ENCODE measurements at regions not wholly inside any gene's neighbourhood (a gene's known extent, or its start where the extent isn't known, plus 50 kb on each side); places are given as distances from the start of the nearest gene placed in this dataset.

- CTCF ChIA-PET, result no interaction called here
- Histone ChIP-seq H2BK15ac (ENCODE audit: low read depth, low read length) (no peak overlapping the region), H3K27ac (ENCODE audit: insufficient read depth, low read length) (no peak overlapping the region), H3K14ac (replicated peaks; ENCODE audit: low read depth, low read length) (no peak overlapping the region), H3K4me3 (ENCODE audit: insufficient read depth, low read depth, low read length) (no peak overlapping the region), H3K4me2 (ENCODE audit: low read depth, low read length) (no peak overlapping the region), H3K18ac (ENCODE audit: low read depth, low read length) (no peak overlapping the region), H2AFZ (replicated peaks; ENCODE audit: low read length, poor library complexity) (no peak overlapping the region), H4K5ac (ENCODE audit: low read depth, low read length) (no peak overlapping the region), H4K20me1 (ENCODE audit: insufficient read depth, low read length) (no peaks in the 10 kb centered on the region), H2AK9ac (replicated peaks; ENCODE audit: low read depth, low read length, poor library complexity) (no peak overlapping the region), H4K8ac (ENCODE audit: low read depth in 2 of 2, low read length in 2 of 2) (no peak overlapping the region), H3K9me1 (ENCODE audit: insufficient read depth, low read length) (no peaks in the 10 kb centered on the region), H3K56ac (ENCODE audit: extremely low read depth, insufficient read depth, low read length) (no peak overlapping the region), H2BK20ac (ENCODE audit: low read depth, low read length) (no peak overlapping the region), H3K9ac (ENCODE audit: low read depth, low read length) (no peak overlapping the region), H2AK5ac (ENCODE audit: low read depth, low read length) (no peak overlapping the region), H3K79me1 (ENCODE audit: low read depth in 1 of 2, low read length in 2 of 2) (no peaks in the 10 kb centered on the region), H3K23ac (ENCODE audit: low read depth, low read length) (no peak overlapping the region), H2BK5ac (ENCODE audit: low read depth, low read length, poor library complexity, severe bottlenecking) (no peak overlapping the region), H4K91ac (ENCODE audit: insufficient read depth, low read depth, low read length) (no peak overlapping the region), H2BK120ac (ENCODE audit: low read depth, low read length) (no peak overlapping the region), H3K4me1 (ENCODE audit: control insufficient read depth, insufficient read depth, low read length) (no peaks in the 10 kb centered on the region), H3K27me3 (ENCODE audit: control insufficient read depth, insufficient read depth, low read length) (no peaks in the 10 kb centered on the region), H3K4ac (ENCODE audit: low read depth, low read length) (no peak overlapping the region), H3K9me3 (ENCODE audit: control insufficient read depth, insufficient read depth, low read length) (no peaks in the 10 kb centered on the region), H3K36me3 (ENCODE audit: control insufficient read depth, insufficient read depth, low read length) (no peaks in the 10 kb centered on the region)
- BruUV-seq (replicated peaks), result no TSS peak
- dilution Hi-C loops (cut with HindIII; ENCODE audit: low sequenced_read_pairs, unreplicated experiment) (no loop called here), in situ Hi-C loops (cut with MboI; ENCODE audit: low sequenced_read_pairs) (no loop called here), intact Hi-C loops (cut with micrococcal nuclease) (no loop called here)
- no peak for ATAC-seq (ENCODE audit: low read depth)
- no peak for DNase-seq
- TF ChIP-seq CHD1 (IDR thresholded peaks at IDR 0.05; ENCODE audit: low read depth, low read length) (no peak), MAZ (IDR thresholded peaks at IDR 0.05; ENCODE audit: borderline replicate concordance, low read depth, low read length) (no peak), SMC3 (IDR thresholded peaks at IDR 0.05; ENCODE audit: low read depth, low read length) (no peak), POLR2A (IDR thresholded peaks at IDR 0.05; ENCODE audit: low read depth, low read length) (no peak), FOS (IDR thresholded peaks at IDR 0.05; ENCODE audit: low read depth, low read length) (no peak)
- POLR2A ChIA-PET (ENCODE audit: unreplicated experiment), result no interaction called here
These were observed 1358.4 kb downstream of the PCDH19 start for GRCh38 chrX:99051639-99052038.

Measured in IMR-90 (cell line).